ENCODE measurements at regions not wholly inside any gene's neighbourhood (a gene's known extent, or its start where the extent isn't known, plus 50 kb on each side); places are given as distances from the start of the nearest gene placed in this dataset.

GRCh38 chr12:124099661-124100060, 126.6 kb downstream of the ZNF664 start:
- H3K27me3 ChIP-seq (ENCODE audit: control insufficient read depth, insufficient read depth, low read length), result no peaks in the 10 kb centered on the region
- no peaks in the 10 kb centered on the region for H3K36me3 ChIP-seq (ENCODE audit: control insufficient read depth, insufficient read depth, low read length)
- H3K79me2 ChIP-seq, result no peaks in the 10 kb centered on the region
- no peak overlapping the region for H3K27ac ChIP-seq
- no peak overlapping the region for H3K4me2 ChIP-seq (ENCODE audit: low read length)
- no peaks in the 10 kb centered on the region for H3K4me1 ChIP-seq
- no peak overlapping the region for H2AFZ ChIP-seq
- no peak overlapping the region for H3K4me3 ChIP-seq (ENCODE audit: low read depth, low read length)
- no peaks in the 10 kb centered on the region for H3K9me3 ChIP-seq (ENCODE audit: control insufficient read depth, low read length)
- H3K9ac ChIP-seq, result no peak overlapping the region
- no peak for TF ChIP-seq CTCF (IDR thresholded peaks at IDR 0.05)

GRCh38 chr12:124100572-124101178, 127.7 kb downstream of the ZNF664 start:
- no peaks in the 10 kb centered on the region for H3K4me1 ChIP-seq
- H2AFZ ChIP-seq, result no peak overlapping the region
- no peak for TF ChIP-seq CTCF (IDR thresholded peaks at IDR 0.05)
- H3K27ac ChIP-seq, result no peak overlapping the region
- H3K79me2 ChIP-seq, result no peaks in the 10 kb centered on the region
- no peak overlapping the region for H3K4me2 ChIP-seq (ENCODE audit: low read length)
- no peaks in the 10 kb centered on the region for H3K9me3 ChIP-seq (ENCODE audit: control insufficient read depth, low read length)
- no peaks in the 10 kb centered on the region for H3K27me3 ChIP-seq (ENCODE audit: control insufficient read depth, insufficient read depth, low read length)
- no peak overlapping the region for H3K4me3 ChIP-seq (ENCODE audit: low read depth, low read length)
- H3K36me3 ChIP-seq (ENCODE audit: control insufficient read depth, insufficient read depth, low read length), result no peaks in the 10 kb centered on the region
- no peak overlapping the region for H3K9ac ChIP-seq

- TF ChIP-seq CTCF (IDR thresholded peaks at IDR 0.05), result no peak
- Histone ChIP-seq H3K4me1 (no peaks in the 10 kb centered on the region), H3K4me2 (ENCODE audit: low read length) (no peak overlapping the region), H3K27ac (no peak overlapping the region), H3K4me3 (ENCODE audit: low read depth, low read length) (no peak overlapping the region), H3K9ac (no peak overlapping the region), H2AFZ (no peak overlapping the region), H3K9me3 (ENCODE audit: control insufficient read depth, low read length) (no peaks in the 10 kb centered on the region), H3K36me3 (ENCODE audit: control insufficient read depth, insufficient read depth, low read length) (no peaks in the 10 kb centered on the region), H3K79me2 (no peaks in the 10 kb centered on the region), H3K27me3 (ENCODE audit: control insufficient read depth, insufficient read depth, low read length) (no peaks in the 10 kb centered on the region)
Measured at GRCh38 chr12:124105546-124105945, 132.5 kb downstream of the ZNF664 start.

GRCh38 chr12:124107351-124107750, 134.3 kb downstream of the ZNF664 start:
- Histone ChIP-seq H3K36me3 (ENCODE audit: control insufficient read depth, insufficient read depth, low read length) (no peaks in the 10 kb centered on the region), H3K4me1 (no peaks in the 10 kb centered on the region), H3K79me2 (no peaks in the 10 kb centered on the region), H3K27ac (no peak overlapping the region), H3K4me2 (ENCODE audit: low read length) (no peak overlapping the region), H3K27me3 (ENCODE audit: control insufficient read depth, insufficient read depth, low read length) (no peaks in the 10 kb centered on the region), H2AFZ (no peak overlapping the region), H3K4me3 (ENCODE audit: low read depth, low read length) (no peak overlapping the region), H3K9ac (no peak overlapping the region), H3K9me3 (ENCODE audit: control insufficient read depth, low read length) (no peaks in the 10 kb centered on the region)
- TF ChIP-seq CTCF (IDR thresholded peaks at IDR 0.05), result no peak

GRCh38 chr12:124109760-124110159, 136.7 kb downstream of the ZNF664 start:
- H3K27me3 ChIP-seq (ENCODE audit: control insufficient read depth, insufficient read depth, low read length), result no peaks in the 10 kb centered on the region
- H3K36me3 ChIP-seq (ENCODE audit: control insufficient read depth, insufficient read depth, low read length), result no peaks in the 10 kb centered on the region
- H3K9me3 ChIP-seq (ENCODE audit: control insufficient read depth, low read length), result no peaks in the 10 kb centered on the region
- no peak overlapping the region for H2AFZ ChIP-seq
- no peak overlapping the region for H3K4me3 ChIP-seq (ENCODE audit: low read depth, low read length)
- no peak overlapping the region for H3K4me2 ChIP-seq (ENCODE audit: low read length)
- H3K9ac ChIP-seq, result no peak overlapping the region
- TF ChIP-seq CTCF (IDR thresholded peaks at IDR 0.05), result no peak
- no peak overlapping the region for H3K27ac ChIP-seq
- H3K4me1 ChIP-seq, result no peaks in the 10 kb centered on the region
- H3K79me2 ChIP-seq, result no peaks in the 10 kb centered on the region

Measured in parathyroid adenoma (tissue), 2 donors.